MCF 10A (cell line): ENCODE measurements at regions not wholly inside any gene's neighbourhood (a gene's known extent, or its start where the extent isn't known, plus 50 kb on each side); places are given as distances from the start of the nearest gene placed in this dataset.

Source experiments
- BruUV-seq: library from RNA; stranded (reverse); fragments of 400-500 nt; replicated peaks from 2 replicates; lab custom pipeline; 2021; lab: Mats Ljungman, UMichigan
- CTCF ChIA-PET: fragments of 300-600 bp; sonication (Branson Sonifier 250); formaldehyde crosslinking; extraction: SDS; loops from one replicate; lab custom pipeline; 2021; ENCODE audit warnings: antibody characterized with exemption, inconsistent platforms; lab: Yijun Ruan, JAX
- POLR2A ChIA-PET: fragments of 300-600, 350-650 bp; sonication (Branson Sonifier 250); formaldehyde crosslinking; extraction: SDS; loops from one replicate; lab custom pipeline; 2020; ENCODE audit warnings: antibody characterized with exemption, inconsistent platforms; lab: Yijun Ruan, JAX
- DNase-seq: peaks from one replicate; pipeline ENCODE4 v3.0.0-alpha.2; 2018; ENCODE audit not compliant: unreplicated experiment
- H3K27ac Mint-ChIP-seq: one replicate; pipeline ENCODE4 v1.8.0; 2022; ENCODE audit warnings: mild to moderate bottlenecking, low read depth, mixed read lengths; ENCODE audit not compliant: unreplicated experiment
- H3K27me3 Mint-ChIP-seq: one replicate; pipeline ENCODE4 v1.8.0; 2022; ENCODE audit warnings: mixed read lengths; ENCODE audit not compliant: insufficient read depth, unreplicated experiment
- H3K36me3 Mint-ChIP-seq: one replicate; pipeline ENCODE4 v1.8.0; 2022; ENCODE audit warnings: mild to moderate bottlenecking, moderate library complexity, mixed read lengths; ENCODE audit not compliant: insufficient read depth, unreplicated experiment
- H3K4me1 Mint-ChIP-seq: one replicate; pipeline ENCODE4 v1.8.0; 2022; ENCODE audit warnings: mixed read lengths; ENCODE audit not compliant: insufficient read depth, unreplicated experiment
- H3K4me3 Mint-ChIP-seq: one replicate; pipeline ENCODE4 v1.8.0; 2022; ENCODE audit warnings: mild to moderate bottlenecking, moderate library complexity, mixed read lengths; ENCODE audit not compliant: unreplicated experiment
- H3K9me3 Mint-ChIP-seq: one replicate; pipeline ENCODE4 v1.8.0; 2022; ENCODE audit warnings: mixed read lengths; ENCODE audit not compliant: unreplicated experiment
- CTCF ChIP-seq: fragments of 200-600 bp; IDR thresholded peaks from one replicate; pipeline ENCODE4 v1.8.0; 2022; ENCODE audit warnings: antibody characterized with exemption, mild to moderate bottlenecking; ENCODE audit not compliant: unreplicated experiment
- intact Hi-C: fragments of 100-400 bp; cut with micrococcal nuclease; formaldehyde crosslinking; loops from 2 replicates; pipeline ENCODE4 v1.14.1; 2022

- H3K4me1 Mint-ChIP-seq: no peaks in the 10 kb centered on the region
- CTCF ChIA-PET: interaction anchor here (0.6 kb wide), 2 partner anchors 39 to 84 kb away, joined by 3 read pairs; no protein-coding TSS in a partner anchor
- POLR2A ChIA-PET: no interaction called here
- intact Hi-C loops: no loop called here
- DNase-seq: no peak
- H3K4me3 Mint-ChIP-seq: no peak overlapping the region
- H3K9me3 Mint-ChIP-seq: no peaks in the 10 kb centered on the region
- H3K27ac Mint-ChIP-seq: no peak overlapping the region
- no TSS peak for BruUV-seq
- TF ChIP-seq CTCF: no peak
- peaks cover 21% of the 10 kb centered on the region for H3K27me3 Mint-ChIP-seq
- H3K36me3 Mint-ChIP-seq: no peaks in the 10 kb centered on the region
These were observed 373.4 kb downstream of the TNS1 start for GRCh38 chr2:217629347-217629746.

GRCh38 chr2:217628061-217628460, 374.7 kb downstream of the TNS1 start:
- BruUV-seq: no TSS peak
- H3K9me3 Mint-ChIP-seq: no peaks in the 10 kb centered on the region
- no peaks in the 10 kb centered on the region for H3K36me3 Mint-ChIP-seq
- ChIA-PET POLR2A (no interaction called here), CTCF (no interaction called here)
- DNase-seq: no peak
- intact Hi-C loops: no loop called here
- H3K27me3 Mint-ChIP-seq: peaks cover 29% of the 10 kb centered on the region
- no peaks in the 10 kb centered on the region for H3K4me1 Mint-ChIP-seq
- H3K27ac Mint-ChIP-seq: no peak overlapping the region
- no peak for TF ChIP-seq CTCF
- H3K4me3 Mint-ChIP-seq: no peak overlapping the region

- Mint-ChIP-seq H3K4me3 (no peak overlapping the region), H3K27me3 (peaks cover 30% of the 10 kb centered on the region), H3K27ac (no peak overlapping the region), H3K36me3 (no peaks in the 10 kb centered on the region), H3K9me3 (no peaks in the 10 kb centered on the region), H3K4me1 (no peaks in the 10 kb centered on the region)
- TF ChIP-seq CTCF: no peak
- POLR2A ChIA-PET: no interaction called here
- no peak for DNase-seq
- CTCF ChIA-PET: no interaction called here
- BruUV-seq: no TSS peak
- intact Hi-C loops: no loop called here
These were observed 375.9 kb downstream of the TNS1 start for GRCh38 chr2:217626926-217627325.

- CTCF ChIA-PET: no interaction called here
- H3K27ac Mint-ChIP-seq: no peak overlapping the region
- no peak for DNase-seq
- no peaks in the 10 kb centered on the region for H3K36me3 Mint-ChIP-seq
- POLR2A ChIA-PET: no interaction called here
- H3K9me3 Mint-ChIP-seq: no peaks in the 10 kb centered on the region
- intact Hi-C loops: no loop called here
- no peak overlapping the region for H3K4me3 Mint-ChIP-seq
- no TSS peak for BruUV-seq
- peaks cover 25% of the 10 kb centered on the region for H3K27me3 Mint-ChIP-seq
- TF ChIP-seq CTCF: no peak
- no peaks in the 10 kb centered on the region for H3K4me1 Mint-ChIP-seq
These were observed 377.1 kb downstream of the TNS1 start for GRCh38 chr2:217625557-217626169.
